ENCODE measurements at regions not wholly inside any gene's neighbourhood (a gene's known extent, or its start where the extent isn't known, plus 50 kb on each side); places are given as distances from the start of the nearest gene placed in this dataset.

DNA sequence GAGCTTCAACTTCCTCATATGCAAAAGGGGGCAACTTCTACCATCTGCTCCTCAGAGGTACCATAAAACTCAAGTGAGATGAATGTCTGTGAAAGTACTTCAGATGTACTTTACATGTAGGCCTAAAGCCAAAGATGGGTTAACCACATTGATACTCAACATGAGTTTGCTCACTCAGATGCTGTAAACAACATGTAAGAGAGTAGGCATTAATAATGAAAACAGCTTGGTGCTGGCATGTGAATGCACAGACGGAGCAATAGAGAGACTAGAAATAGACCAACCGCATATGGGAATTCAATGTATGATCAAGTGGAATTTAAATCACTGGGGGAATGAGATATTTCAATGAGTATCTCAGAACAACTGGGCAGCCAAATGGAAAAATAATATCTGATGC, 143.8 kb upstream of the CDYL start:
- TF ChIP-seq EZH2 (IDR thresholded peaks at IDR 0.05; ENCODE audit: insufficient read depth, poor library complexity, severe bottlenecking) (no peak), EZH2phosphoT487 (IDR thresholded peaks at IDR 0.05; ENCODE audit: insufficient read depth, low read depth) (no peak)

All from GM23248 (cell line).